IMR-90 (cell line): ENCODE measurements at regions not wholly inside any gene's neighbourhood (a gene's known extent, or its start where the extent isn't known, plus 50 kb on each side); places are given as distances from the start of the nearest gene placed in this dataset.

Experiments
- ATAC-seq: fragments of 200-7000 bp; cut with Tn5 transposase; 2 replicates; pipeline ENCODE4 v1.9.1; 2020; ENCODE audit warnings: low read depth, mild to moderate bottlenecking, moderate library complexity
- BruUV-seq: library from RNA; stranded (reverse); fragments of 400-500 nt; replicated peaks from 2 replicates; lab custom pipeline; 2021; lab: Mats Ljungman, UMichigan
- CTCF ChIA-PET: fragments of 300-600 bp; formaldehyde crosslinking; extraction: SDS; loops from one replicate; lab custom pipeline; 2021; ENCODE audit warnings: antibody characterized with exemption; lab: Yijun Ruan, JAX
- POLR2A ChIA-PET: fragments of 300-600 bp; sonication (Branson Sonifier 250); formaldehyde crosslinking; loops from one replicate; lab custom pipeline; 2022; ENCODE audit warnings: antibody characterized with exemption; ENCODE audit not compliant: unreplicated experiment; lab: Charles Lee
- DNase-seq: peaks from one replicate; pipeline ENCODE4 v3.0.0; 2013
- H2AFZ ChIP-seq: replicated peaks from 2 replicates; pipeline ENCODE3; 2013; ENCODE audit warnings: low read length, mild to moderate bottlenecking; ENCODE audit not compliant: poor library complexity
- H2AK5ac ChIP-seq: 2 replicates; pipeline ENCODE4 v1.6.1; 2013; ENCODE audit warnings: low read depth, low read length, inconsistent platforms
- H2AK9ac ChIP-seq: replicated peaks from 2 replicates; pipeline ENCODE3; 2013; ENCODE audit warnings: mild to moderate bottlenecking, low read depth, low read length, moderate library complexity; ENCODE audit not compliant: poor library complexity
- H2BK120ac ChIP-seq: 2 replicates; pipeline ENCODE4 v1.6.1; 2013; ENCODE audit warnings: low read depth, low read length, inconsistent platforms
- H2BK15ac ChIP-seq: 3 replicates; pipeline ENCODE4 v1.6.1; 2013; ENCODE audit warnings: low read depth, low read length, inconsistent platforms
- H2BK20ac ChIP-seq: 2 replicates; pipeline ENCODE4 v1.6.1; 2013; ENCODE audit warnings: low read depth, mild to moderate bottlenecking, inconsistent platforms, low read length, moderate library complexity
- H2BK5ac ChIP-seq: 2 replicates; pipeline ENCODE4 v1.6.1; 2013; ENCODE audit warnings: mild to moderate bottlenecking, low read depth, low read length, inconsistent platforms; ENCODE audit not compliant: poor library complexity, severe bottlenecking
- H3K14ac ChIP-seq: replicated peaks from 2 replicates; pipeline ENCODE4 v1.6.1; 2013; ENCODE audit warnings: low read depth, low read length, inconsistent platforms
- H3K18ac ChIP-seq: 2 replicates; pipeline ENCODE4 v1.6.1; 2013; ENCODE audit warnings: low read depth, low read length, control low read depth
- H3K23ac ChIP-seq: 2 replicates; pipeline ENCODE4 v1.6.1; 2013; ENCODE audit warnings: low read depth, low read length, inconsistent platforms
- H3K27ac ChIP-seq: 2 replicates; pipeline ENCODE4 v1.5.1; 2013; ENCODE audit warnings: mild to moderate bottlenecking, control low read depth, low read length; ENCODE audit not compliant: insufficient read depth
- H3K27me3 ChIP-seq: 2 replicates; pipeline ENCODE4 v1.6.1; 2013; ENCODE audit warnings: low read length; ENCODE audit not compliant: control insufficient read depth, insufficient read depth
- H3K36me3 ChIP-seq: 2 replicates; pipeline ENCODE4 v1.6.1; 2013; ENCODE audit warnings: low read length, mixed read lengths; ENCODE audit not compliant: control insufficient read depth, insufficient read depth
- H3K4ac ChIP-seq: 2 replicates; pipeline ENCODE4 v1.6.1; 2013; ENCODE audit warnings: low read depth, low read length, inconsistent platforms
- H3K4me1 ChIP-seq: 2 replicates; pipeline ENCODE4 v1.6.1; 2013; ENCODE audit warnings: low read length, mixed read lengths; ENCODE audit not compliant: control insufficient read depth, insufficient read depth
- H3K4me2 ChIP-seq: 2 replicates; pipeline ENCODE4 v1.6.1; 2013; ENCODE audit warnings: low read depth, mild to moderate bottlenecking, control low read depth, low read length, moderate library complexity
- H3K4me3 ChIP-seq: 2 replicates; pipeline ENCODE4 v1.5.1; 2013; ENCODE audit warnings: low read depth, mild to moderate bottlenecking, control low read depth, low read length, moderate library complexity; ENCODE audit not compliant: insufficient read depth
- H3K56ac ChIP-seq: 2 replicates; pipeline ENCODE4 v1.6.1; 2013; ENCODE audit warnings: low read length, inconsistent platforms; ENCODE audit not compliant: insufficient read depth; ENCODE audit errors: extremely low read depth
- H3K79me1 ChIP-seq, 2 experiments: 2 replicates each; pipeline ENCODE4 v1.6.1; 2013; ENCODE audit warnings: low read length in 2 of 2, inconsistent platforms in 1 of 2, low read depth in 1 of 2
- H3K9ac ChIP-seq: 2 replicates; pipeline ENCODE4 v1.6.1; 2013; ENCODE audit warnings: low read depth, low read length, control low read depth
- H3K9me1 ChIP-seq: 2 replicates; pipeline ENCODE4 v1.6.1; 2013; ENCODE audit warnings: low read length, inconsistent platforms; ENCODE audit not compliant: insufficient read depth
- H3K9me3 ChIP-seq: 2 replicates; pipeline ENCODE4 v1.6.1; 2013; ENCODE audit warnings: low read length; ENCODE audit not compliant: control insufficient read depth, insufficient read depth
- H4K20me1 ChIP-seq: 2 replicates; pipeline ENCODE4 v1.6.1; 2013; ENCODE audit warnings: low read length, inconsistent platforms; ENCODE audit not compliant: insufficient read depth
- H4K5ac ChIP-seq: 2 replicates; pipeline ENCODE4 v1.6.1; 2013; ENCODE audit warnings: mild to moderate bottlenecking, low read depth, low read length, control low read depth
- H4K8ac ChIP-seq, 2 experiments: 2 replicates each; pipeline ENCODE4 v1.6.1; 2013; ENCODE audit warnings: low read depth in 2 of 2, low read length in 2 of 2, control low read depth in 1 of 2, inconsistent platforms in 1 of 2
- H4K91ac ChIP-seq: 2 replicates; pipeline ENCODE4 v1.6.1; 2013; ENCODE audit warnings: low read depth, low read length, inconsistent platforms; ENCODE audit not compliant: insufficient read depth
- CEBPB ChIP-seq: IDR thresholded peaks from 2 replicates; pipeline ENCODE4 v1.6.1; 2012; ENCODE audit warnings: low read depth, low read length, improper control_type of control experiment
- MXI1 ChIP-seq: IDR thresholded peaks from 2 replicates; pipeline ENCODE4 v1.6.1; 2012; ENCODE audit warnings: low read depth, mild to moderate bottlenecking, low read length, moderate library complexity, borderline replicate concordance
- WGBS, 2 experiments: methylation state at CpG; one replicate each; pipeline versions ENCODE4 v1.1.5 to v1.1.7; 2013; ENCODE audit warnings: missing lambda C conversion rate in 2 of 2; ENCODE audit not compliant: insufficient read length in 1 of 2; ENCODE audit errors: extremely low coverage in 2 of 2; 5-methylcytosine and 5-hydroxymethylcytosine counted together
- dilution Hi-C: fragments of 300-500 bp; cut with HindIII; formaldehyde crosslinking; loops from one replicate; pipeline ENCODE4 v1.14.3; 2018; ENCODE audit warnings: low sequenced_read_pairs; ENCODE audit not compliant: unreplicated experiment
- in situ Hi-C: fragments of 300-500 bp; cut with MboI; formaldehyde crosslinking; loops from 3 replicates; pipeline ENCODE4 v1.14.3; 2019; ENCODE audit warnings: low sequenced_read_pairs, inconsistent platforms, mixed read lengths
- intact Hi-C: fragments of 100-400 bp; cut with micrococcal nuclease; formaldehyde crosslinking; loops from 2 replicates; pipeline ENCODE4 v1.10.0; 2022

- in situ Hi-C loops (no loop called here), dilution Hi-C loops (no loop called here), intact Hi-C loops (no loop called here)
- no peak overlapping the region for H2AK5ac ChIP-seq
- no peak overlapping the region for H3K9ac ChIP-seq
- ChIA-PET CTCF (no interaction called here), POLR2A (no interaction called here)
- no peak overlapping the region for H2AFZ ChIP-seq
- no peak overlapping the region for H2BK5ac ChIP-seq
- no peak overlapping the region for H4K8ac ChIP-seq
- H3K9me1 ChIP-seq: no peaks in the 10 kb centered on the region
- H4K20me1 ChIP-seq: no peaks in the 10 kb centered on the region
- peaks cover 7% of the 10 kb centered on the region for H3K9me3 ChIP-seq
- H3K56ac ChIP-seq: no peak overlapping the region
- H4K91ac ChIP-seq: no peak overlapping the region
- BruUV-seq: no TSS peak
- H3K4ac ChIP-seq: no peak overlapping the region
- H2BK120ac ChIP-seq: no peak overlapping the region
- no peak overlapping the region for H3K23ac ChIP-seq
- no peak overlapping the region for H2AK9ac ChIP-seq
- no peak overlapping the region for H2BK20ac ChIP-seq
- ATAC-seq (no peak), DNase-seq (no peak)
- H3K36me3 ChIP-seq: no peaks in the 10 kb centered on the region
- no peaks in the 10 kb centered on the region for H3K27me3 ChIP-seq
- no peak overlapping the region for H3K4me2 ChIP-seq
- H2BK15ac ChIP-seq: no peak overlapping the region
- H3K4me3 ChIP-seq: no peak overlapping the region
- no peaks in the 10 kb centered on the region for H3K4me1 ChIP-seq
- no CpG with 5 or more reads among the region's 2 CpGs for WGBS, 2 experiments
- no peak overlapping the region for H4K5ac ChIP-seq
- H3K27ac ChIP-seq: no peak overlapping the region
- no peak overlapping the region for H3K14ac ChIP-seq
- no peak overlapping the region for H3K18ac ChIP-seq
- TF ChIP-seq MXI1 (no peak), CEBPB (0 out of 2 replicates have a peak, but pooled peaks have one; percentile 52)
- H3K79me1 ChIP-seq: no peaks in the 10 kb centered on the region
Observed at GRCh38 chr4:103424853-103425252, 226.7 kb upstream of the CENPE start.
